Activated CD4-positive, CD25-positive, alpha-beta regulatory T cell treated with anti-CD3 and anti-CD28 coated beads, Interleukin-2, amount 50 U/mL, for 16 hours (primary cell): ENCODE measurements at regions not wholly inside any gene's neighbourhood (a gene's known extent, or its start where the extent isn't known, plus 50 kb on each side); places are given as distances from the start of the nearest gene placed in this dataset.

ENCODE experiments used
- DNase-seq: peaks from one replicate; pipeline ENCODE4 v3.0.0-alpha.2; 2020; ENCODE audit warnings: low read depth, low spot score

DNA sequence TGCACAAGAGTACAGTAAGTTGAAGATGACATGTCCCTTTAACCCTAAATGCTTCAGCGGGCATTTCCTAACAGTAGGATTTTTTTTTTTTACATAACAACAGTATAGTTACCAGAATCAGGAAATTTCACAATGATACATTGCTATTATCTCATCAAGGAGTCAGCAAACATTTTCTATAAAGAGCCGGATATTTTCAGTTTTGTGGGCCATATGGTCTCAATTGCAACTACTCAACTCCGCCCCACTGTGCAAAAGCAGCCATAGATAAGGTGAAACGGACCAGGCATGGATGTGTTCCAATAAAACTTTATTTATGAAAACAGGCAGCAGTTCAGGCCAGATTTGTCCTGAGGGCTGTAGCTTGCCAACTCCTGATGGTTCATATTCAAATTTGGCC is 130.6 kb downstream of the SMAD6 start:
- no peak for DNase-seq

DNA sequence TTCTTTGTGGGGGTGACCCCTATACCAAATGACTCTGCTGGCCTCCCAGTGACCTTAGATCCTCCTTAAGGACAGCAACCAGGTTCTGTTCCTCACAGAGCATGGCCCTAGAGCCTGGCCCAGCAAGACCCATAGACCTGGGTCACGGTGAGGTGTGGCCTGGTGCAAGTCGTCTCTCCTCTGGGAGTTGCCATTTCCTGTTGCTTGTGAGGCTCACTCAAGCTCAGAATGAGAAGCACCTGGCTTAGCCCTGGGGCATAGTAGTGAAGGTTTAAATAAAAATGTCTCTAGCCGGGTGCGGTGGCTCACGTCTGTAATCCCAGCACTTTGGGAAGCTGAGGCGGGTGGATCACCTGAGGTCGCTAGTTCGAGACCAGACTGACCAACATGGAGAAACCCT is 131.3 kb downstream of the SMAD6 start:
- no peak for DNase-seq

DNA sequence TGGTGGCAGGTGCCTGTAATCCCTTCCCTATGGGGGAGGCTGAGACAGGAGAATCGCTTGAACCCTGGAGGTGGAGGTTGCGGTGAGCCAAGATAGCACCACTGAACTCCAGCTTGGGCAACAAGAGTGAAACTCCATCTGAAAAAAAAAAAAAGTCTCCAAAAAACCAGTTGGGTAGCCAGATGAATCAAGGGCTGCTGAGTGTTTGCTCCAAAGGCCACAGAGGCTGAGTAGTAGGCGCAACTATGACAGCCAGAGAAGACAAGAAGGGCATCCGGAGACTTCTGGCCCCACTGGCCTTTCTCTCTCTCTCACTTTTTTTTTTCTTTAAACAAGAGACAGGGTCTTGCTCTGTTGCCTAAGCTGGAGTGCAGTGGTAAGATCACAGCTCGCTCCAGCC is 131.8 kb downstream of the SMAD6 start:
- DNase-seq: no peak

DNA sequence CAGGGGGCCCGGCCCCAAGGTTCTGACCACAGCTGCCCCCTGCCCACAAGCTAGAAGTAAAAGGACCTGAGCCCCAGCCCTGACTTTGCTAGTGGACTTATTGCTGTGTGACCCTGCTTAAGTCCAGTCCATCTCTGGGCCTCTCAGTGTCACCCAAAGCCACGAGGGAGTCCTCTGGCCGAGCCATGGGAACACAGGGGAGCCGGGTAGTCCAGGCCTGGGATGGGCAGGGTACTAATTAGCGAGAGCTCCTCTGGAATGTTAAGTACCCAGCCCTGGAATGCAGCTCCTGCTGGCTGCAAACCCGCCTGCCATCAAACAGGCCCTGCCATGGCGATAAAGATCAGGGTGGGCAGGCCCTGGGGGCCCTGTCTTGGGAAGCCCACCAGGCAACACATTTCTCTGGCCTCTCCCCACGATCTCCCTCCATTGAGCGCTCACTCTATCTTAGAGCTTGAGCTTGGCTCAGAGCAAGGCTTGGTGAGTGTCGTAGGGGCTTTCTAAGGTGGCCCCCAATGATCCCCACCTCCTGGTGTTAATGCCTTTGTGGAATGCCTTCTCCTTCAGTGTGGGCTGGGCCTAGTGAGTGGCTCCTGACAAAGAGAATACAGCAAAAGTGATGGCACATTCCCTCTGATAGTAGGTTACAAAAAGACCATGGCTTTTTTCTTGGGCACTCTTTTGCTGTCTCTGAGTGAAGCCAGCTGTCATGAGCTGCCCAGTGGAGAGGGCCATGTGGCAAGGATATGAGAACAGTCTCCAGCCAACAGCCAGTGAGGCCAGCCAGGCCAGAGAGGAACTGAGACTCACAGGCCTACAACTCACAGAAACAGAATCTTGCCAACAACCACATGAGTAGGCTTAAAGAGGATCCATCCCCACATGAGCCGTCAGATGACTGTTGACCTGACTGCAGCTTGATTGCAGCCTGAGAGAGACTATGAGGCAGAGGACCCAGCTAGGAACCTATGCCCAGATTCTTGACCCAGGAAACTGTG is 133.1 kb downstream of the SMAD6 start:
- DNase-seq: no peak

DNA sequence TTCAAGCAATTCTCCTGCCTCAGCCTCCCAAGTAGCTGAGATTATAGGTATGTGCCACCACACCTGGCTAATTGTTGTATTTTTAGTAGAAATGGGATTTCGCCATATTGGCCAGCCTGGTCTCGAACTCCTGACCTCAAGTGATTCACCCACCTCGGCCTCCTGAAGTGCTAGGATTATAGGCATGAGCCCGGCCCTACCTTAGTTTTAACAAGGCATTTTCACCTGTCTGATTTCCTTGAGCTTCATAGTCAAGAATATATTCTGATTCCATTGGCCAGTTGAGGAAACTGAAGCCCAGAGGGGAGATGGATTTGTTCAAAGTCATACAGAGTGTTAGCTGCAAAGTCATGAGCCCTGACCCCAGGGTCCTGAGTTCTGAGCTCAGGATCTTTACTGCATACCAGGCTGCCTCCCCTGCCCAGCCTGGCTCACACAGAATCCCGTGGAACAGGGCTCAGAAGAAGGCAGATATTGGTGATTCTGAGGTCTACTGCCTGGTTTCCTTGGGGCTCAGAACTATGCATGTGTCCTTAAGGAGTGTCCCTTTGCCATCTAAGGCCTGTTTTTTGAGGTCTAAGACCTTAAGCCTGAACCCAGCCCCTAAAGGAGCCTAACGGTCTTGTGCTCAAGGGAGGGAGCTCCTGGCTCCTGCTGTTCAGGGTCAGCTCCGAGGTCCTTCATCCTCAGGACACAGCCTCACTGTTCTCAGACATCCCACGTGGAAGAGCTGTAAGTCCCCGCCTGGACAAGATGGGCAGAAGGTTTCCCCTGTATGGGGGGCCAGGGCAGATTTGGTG is 134.4 kb downstream of the SMAD6 start:
- DNase-seq: no peak

DNA sequence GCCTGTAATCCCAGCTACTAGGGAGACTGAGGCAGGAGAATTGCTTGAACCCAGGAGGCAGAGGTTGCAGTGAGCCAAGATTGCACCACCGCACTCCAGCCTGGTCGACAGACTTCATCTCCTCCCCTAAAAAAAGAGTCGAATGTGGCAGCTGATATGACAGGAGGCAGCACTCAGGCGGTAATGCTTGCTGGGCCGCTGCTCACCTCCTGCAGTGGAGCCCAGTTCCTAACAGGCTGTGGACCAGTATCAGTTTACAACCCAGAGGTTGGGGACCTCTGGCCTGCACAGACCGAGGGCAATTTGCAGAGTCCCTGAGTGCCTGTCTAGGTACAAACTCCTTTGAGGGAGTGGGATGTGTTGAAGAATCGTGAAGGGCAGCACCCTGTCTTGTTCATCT is 136.2 kb downstream of the SMAD6 start:
- no peak for DNase-seq

DNA sequence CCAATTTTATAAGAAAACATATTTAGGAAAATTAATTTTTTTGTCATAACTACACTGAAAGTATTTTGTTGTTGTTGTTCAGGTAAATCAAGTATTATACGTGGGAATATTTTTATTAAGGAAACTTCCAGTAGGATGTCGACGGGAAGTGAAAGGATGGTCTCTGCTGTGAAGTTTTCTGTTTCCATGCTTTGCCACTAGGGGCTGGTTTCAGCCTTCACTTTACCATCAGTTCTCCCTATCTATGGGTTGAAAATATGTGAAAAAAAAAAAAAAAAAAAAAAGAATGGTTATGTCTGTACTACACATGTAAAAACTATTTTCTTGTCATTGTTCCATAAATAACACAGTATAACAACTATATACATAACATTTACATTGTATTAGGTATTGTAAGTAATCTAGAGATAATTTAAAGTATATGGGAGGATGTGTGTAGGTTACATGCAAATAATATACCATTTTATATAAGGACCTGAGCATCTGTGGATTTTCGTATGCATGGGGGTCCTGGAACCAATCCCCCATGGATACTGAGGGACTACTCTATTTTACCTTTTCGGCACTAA is 136.7 kb downstream of the SMAD6 start:
- DNase-seq: no peak

DNA sequence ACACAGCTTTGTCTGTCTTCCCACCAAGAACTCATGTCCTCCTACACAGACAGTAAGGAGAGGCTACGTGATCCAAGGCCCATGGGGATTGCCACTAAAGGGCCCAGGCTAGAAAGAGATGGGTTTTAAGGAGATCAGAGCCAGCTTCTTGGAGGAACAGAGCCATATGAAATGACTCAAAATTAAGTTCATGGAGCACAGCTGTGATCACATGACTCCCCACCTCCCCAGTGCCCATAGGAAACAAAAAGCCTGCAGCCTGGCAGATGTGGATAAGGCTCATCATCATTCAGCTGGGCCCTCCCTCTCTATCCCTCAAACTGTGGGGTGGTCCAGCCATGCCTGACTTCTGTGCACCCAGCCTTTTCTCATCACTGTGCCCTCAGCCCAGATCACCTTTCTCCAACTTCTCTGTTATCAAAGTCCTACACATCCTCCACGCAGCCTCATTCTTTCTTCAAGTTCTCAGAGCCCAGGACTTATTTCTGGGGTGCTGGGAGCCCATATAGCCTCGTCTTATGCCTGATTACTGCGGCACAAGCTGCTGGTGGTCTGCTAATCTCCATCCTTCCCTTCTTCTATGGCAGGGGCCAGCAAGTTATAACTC is 137.6 kb downstream of the SMAD6 start:
- no peak for DNase-seq

DNA sequence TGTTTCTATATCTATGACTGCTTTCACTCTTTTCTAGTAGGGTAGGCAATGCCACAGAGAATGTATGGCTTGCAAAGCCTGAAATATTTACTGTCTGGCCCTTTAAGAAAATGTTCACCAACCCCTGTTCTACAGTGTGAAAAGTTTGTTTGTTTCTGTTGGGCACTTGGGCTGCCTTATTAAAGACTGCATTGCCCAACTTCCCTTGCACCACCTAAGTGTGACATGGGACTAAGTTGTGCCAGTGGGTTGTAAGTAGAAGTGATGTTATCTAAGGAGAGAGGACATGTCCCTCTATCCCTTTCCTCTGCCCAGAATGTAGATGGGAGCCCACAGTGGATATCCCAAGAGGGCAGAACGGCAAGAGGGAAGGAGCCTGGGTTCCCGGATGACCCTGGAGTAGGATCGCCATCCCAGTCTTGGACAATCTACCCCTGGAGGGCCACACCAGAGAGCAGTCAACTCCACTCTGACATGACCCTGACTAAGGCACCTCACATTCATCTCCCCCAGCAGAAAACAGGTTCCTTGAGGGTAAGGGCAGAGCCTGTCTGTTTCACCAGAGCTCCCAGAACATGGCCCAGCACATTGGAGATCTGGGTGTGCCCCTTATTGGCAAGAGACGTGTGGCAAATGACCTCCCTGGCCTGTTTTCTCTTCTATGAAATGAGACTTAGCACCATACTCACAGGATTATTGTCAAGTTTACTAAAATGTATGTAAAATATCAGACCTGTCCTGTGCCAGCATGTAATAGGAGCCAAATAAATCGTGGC is 138.8 kb downstream of the SMAD6 start:
- DNase-seq: no peak

DNA sequence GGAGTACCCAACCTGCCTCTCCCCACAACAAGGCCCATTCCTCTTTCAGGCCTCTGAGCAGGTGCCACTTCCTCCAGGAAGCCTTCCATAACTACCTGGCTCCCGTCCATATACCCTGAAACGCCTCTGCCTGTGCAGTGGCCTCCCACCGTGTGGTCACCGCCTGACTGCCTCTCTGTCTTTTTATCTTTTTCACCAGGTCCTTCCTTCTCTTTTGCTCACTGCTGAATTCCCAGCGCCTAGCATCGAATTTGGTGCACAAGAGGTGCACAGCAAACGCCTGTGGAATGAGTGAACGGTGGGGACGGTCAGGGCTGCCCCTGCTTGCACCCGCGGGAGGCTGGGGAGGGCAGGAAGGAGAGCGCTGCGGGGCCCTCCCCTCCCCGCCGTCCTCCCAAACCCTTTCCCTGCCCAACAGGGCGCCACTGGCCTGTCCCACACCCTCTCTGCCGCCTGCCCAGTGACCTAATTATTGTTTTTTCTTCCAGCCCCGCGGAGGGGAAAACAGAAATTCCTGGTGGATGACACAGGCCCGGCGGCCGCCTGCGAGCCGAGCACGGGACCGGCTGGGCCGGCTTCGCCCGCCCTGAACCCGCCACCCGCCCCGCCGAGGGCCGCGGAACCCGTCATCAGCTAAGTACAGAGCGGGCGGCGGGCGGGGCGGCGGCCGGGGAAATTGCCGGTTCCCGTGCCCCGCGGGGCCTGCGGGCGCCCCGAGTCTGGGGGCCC is 140.1 kb downstream of the SMAD6 start:
- no peak for DNase-seq

DNA sequence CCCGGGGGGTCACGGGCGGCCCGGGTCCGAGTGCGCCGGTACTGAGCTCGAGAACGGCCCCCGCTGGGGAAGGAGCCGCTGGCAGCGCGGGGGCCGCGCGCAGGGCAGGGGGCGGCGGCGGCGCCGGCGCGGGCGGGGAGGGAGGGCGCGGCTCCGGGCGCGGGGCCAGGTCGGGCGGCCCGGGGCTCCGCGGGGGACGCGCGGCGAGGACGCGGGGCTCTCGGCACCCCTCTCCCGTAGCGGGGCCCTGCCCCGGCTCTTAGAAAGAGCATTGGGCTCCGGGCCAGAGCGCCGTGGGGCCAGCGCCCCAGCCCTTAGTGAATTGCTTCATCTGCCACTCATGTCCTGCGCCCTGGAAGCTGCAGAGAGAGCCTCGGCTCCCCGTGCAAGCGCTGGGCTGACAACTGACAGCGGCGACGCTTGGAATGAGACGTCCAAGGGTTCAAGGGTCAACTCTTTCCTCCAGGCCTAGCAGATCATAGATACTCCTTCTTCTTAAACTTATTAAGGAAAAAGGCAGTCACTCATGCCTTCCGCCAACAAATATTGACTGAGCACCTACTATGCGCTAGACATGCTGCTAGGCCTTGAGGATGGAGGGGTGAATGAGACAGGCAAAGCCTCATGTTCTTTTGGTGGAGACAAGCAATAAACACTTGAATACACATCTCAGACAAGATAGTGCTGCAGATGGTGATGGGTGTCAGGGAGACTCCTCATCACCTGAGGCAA is 140.8 kb downstream of the SMAD6 start:
- no peak for DNase-seq

DNA sequence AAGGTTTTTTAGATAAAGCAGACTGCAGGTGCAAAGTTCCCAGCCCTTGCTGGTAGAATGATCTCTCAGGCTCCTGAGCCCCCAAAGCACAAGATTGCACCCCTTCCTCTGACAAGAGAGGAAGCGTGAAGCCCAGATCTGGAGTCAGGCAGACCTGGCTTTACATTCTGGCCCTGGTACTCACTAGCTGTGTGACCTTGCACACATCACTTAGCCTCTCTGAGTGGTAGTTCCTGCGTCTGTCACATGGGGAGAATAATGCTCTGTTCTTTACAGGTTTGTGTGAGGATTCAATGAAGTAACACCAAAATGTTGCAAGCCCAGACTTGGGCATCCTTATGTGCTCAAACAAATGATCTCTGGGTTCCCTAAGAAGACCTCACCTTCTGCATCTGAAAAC is 141.5 kb downstream of the SMAD6 start:
- DNase-seq: no peak

DNA sequence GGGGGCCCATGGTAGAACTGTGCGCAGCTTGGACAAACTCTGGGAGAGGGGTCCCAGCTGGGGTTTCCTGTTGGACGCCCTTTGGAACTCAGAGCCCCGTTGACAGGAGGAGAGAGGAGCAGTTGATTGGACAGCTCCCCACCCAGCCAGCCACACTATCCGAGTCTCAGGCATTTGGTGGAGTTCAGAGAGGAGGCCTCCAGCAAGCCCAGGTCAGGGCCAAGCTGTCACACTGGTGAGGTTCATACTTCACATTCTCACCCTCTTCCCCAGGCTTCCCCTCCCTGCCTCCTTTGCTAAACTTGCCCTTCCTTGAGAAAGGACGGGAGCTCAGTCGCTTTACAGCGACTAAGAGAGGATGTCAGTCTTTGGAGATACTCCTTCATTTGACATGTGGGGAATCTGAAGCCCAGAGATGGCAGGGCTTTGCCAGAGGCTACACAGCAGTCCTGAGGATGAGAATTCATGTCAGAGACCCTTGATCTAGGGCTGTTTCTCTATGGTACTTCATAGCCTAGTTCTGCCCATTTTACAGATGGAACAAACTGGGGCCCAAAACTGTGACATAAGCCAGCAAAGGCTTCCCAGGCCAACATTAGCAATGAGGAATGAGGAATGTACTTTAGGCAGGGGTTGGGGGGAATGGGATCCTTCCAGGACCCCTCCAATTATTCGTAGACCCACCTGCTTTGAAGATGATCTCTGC is 142.2 kb downstream of the SMAD6 start:
- no peak for DNase-seq

DNA sequence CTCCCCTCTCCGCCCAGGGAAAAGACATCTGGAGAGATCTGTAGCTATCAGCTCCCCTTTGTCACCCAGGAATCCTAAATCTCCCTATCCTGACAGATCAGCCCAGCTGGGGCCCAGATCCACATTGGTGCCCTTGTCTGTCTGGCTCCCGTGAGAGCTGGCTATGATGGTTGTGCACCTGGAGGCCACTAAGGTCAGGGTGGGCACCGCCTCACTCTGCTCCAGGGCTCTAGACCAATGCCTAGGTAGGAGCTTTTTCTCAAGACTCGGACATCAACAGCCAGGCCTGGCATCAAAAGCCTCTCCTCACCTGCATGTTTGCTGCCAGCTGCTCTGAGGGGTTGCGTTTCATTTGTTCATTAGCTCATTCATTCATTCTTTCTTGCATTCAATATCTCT is 142.7 kb downstream of the SMAD6 start:
- no peak for DNase-seq

DNA sequence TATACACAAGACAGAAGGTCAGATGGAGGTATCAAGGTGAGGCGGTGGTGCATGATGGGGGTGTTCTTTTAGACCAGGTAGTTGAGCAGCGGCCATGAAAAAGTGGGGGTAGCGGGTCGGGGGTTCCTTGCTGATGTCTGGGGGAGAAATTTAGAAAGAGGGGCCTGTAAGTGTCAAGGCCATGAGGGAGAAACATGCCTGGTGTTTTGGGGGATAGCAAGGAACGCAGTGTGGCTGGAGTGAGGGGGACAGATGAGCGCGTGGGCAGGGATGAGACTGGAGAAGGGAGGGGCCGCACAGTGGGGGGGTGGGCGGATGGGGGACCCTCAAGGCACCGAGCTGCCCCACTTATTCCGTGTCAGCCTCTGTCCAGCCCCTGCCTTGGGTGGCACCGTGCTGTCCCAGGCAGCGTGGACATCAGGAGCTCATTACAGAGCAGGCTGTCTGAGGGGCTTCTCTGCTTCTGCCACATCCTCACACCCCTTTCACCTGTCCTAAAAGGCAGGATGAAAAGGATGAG is 143.3 kb downstream of the SMAD6 start:
- no peak for DNase-seq

DNA sequence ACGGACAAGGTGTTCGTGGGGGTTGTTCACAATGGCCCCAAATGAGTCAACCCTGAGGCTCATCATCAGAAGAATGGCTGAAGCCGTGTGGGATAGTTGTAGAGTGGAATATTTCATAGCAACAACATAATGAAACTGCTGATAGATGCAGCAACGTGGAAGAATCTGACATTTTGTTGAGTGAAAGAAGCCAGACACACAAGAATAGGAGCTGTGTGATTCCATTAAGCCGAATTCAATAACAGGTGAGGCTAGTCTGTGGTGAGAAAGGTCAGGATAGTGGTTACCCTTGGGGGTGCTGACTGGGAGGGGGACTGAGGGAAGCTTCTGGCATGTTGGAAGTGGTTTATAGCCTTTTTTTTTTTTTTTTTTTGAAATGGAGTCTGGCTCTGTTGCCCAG is 144.0 kb downstream of the SMAD6 start:
- no peak for DNase-seq

DNA sequence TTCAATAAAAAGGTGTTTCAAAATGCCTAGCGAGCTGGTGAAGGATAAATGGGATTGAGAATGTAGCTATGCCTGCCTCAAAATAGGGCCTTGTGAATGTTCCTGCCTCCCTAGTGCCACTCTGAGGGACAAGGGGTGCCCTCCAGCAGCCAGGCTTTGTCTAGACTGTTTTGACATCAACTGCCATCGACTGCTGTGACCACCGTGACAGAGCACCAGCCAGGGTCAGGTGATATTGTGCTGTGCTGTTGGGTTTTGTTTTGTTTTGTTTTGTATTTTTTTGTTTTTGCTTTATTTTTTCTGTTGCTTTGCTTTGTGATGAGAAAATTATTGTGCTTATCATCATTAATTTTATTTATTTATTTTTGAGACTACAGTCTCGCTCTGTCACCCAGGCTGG is 144.8 kb downstream of the SMAD6 start:
- no peak for DNase-seq

DNA sequence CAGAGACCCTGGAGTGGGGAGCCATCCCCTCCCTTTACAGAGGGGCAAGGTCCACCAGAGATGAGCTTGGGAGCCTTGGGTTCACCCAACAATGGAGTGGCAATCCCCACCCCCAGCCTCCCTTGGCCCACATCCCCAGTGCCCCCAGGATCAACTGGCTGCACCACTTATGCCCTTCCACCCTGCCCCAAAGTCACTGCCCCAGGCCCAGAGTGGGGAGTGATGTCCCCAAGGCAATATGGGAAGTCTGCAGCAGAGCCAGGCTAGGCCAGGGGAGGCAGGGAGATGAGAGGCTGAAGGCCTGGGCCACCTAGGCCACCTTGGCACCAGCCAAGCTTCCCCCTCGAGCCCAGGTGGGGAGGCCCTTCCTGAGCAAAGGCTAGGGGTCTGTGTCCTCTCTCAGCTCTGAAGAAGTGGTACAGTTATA is 145.5 kb downstream of the SMAD6 start:
- no peak for DNase-seq

DNA sequence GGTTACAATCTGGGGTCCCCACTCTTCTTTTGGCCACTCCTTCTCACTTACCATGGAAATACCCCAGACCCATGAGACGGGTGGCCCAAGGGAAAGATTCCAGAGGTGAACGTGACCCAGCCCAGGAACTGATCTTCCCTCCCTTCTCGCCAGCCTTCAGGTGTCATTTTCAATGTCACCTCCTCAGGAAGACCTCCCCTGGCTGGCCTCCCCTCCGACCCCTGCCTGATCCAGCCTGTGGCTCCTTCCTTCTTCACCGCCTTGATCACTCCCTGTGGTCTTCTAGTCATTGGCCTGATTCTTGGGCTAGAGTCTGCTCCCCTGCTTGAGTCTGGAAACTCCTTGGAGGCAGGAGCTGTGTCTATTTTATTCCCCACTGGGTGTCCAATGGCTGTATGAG is 146.1 kb downstream of the SMAD6 start:
- no peak for DNase-seq
